MCF 10A (cell line): ENCODE measurements at regions not wholly inside any gene's neighbourhood (a gene's known extent, or its start where the extent isn't known, plus 50 kb on each side); places are given as distances from the start of the nearest gene placed in this dataset.
A peak's percentile ranks its signal among the peaks of the same experiment; 100 is the strongest.

ENCODE experiments used
- BruUV-seq: library from RNA; stranded (reverse); fragments of 400-500 nt; replicated peaks from 2 replicates; lab custom pipeline; 2021; lab: Mats Ljungman, UMichigan
- CTCF ChIA-PET: fragments of 300-600 bp; sonication (Branson Sonifier 250); formaldehyde crosslinking; extraction: SDS; loops from one replicate; lab custom pipeline; 2021; ENCODE audit warnings: antibody characterized with exemption, inconsistent platforms; lab: Yijun Ruan, JAX
- POLR2A ChIA-PET: fragments of 300-600, 350-650 bp; sonication (Branson Sonifier 250); formaldehyde crosslinking; extraction: SDS; loops from one replicate; lab custom pipeline; 2020; ENCODE audit warnings: antibody characterized with exemption, inconsistent platforms; lab: Yijun Ruan, JAX
- DNase-seq: peaks from one replicate; pipeline ENCODE4 v3.0.0-alpha.2; 2018; ENCODE audit not compliant: unreplicated experiment
- H3K27ac Mint-ChIP-seq: one replicate; pipeline ENCODE4 v1.8.0; 2022; ENCODE audit warnings: mild to moderate bottlenecking, low read depth, mixed read lengths; ENCODE audit not compliant: unreplicated experiment
- H3K27me3 Mint-ChIP-seq: one replicate; pipeline ENCODE4 v1.8.0; 2022; ENCODE audit warnings: mixed read lengths; ENCODE audit not compliant: insufficient read depth, unreplicated experiment
- H3K36me3 Mint-ChIP-seq: one replicate; pipeline ENCODE4 v1.8.0; 2022; ENCODE audit warnings: mild to moderate bottlenecking, moderate library complexity, mixed read lengths; ENCODE audit not compliant: insufficient read depth, unreplicated experiment
- H3K4me1 Mint-ChIP-seq: one replicate; pipeline ENCODE4 v1.8.0; 2022; ENCODE audit warnings: mixed read lengths; ENCODE audit not compliant: insufficient read depth, unreplicated experiment
- H3K4me3 Mint-ChIP-seq: one replicate; pipeline ENCODE4 v1.8.0; 2022; ENCODE audit warnings: mild to moderate bottlenecking, moderate library complexity, mixed read lengths; ENCODE audit not compliant: unreplicated experiment
- H3K9me3 Mint-ChIP-seq: one replicate; pipeline ENCODE4 v1.8.0; 2022; ENCODE audit warnings: mixed read lengths; ENCODE audit not compliant: unreplicated experiment
- intact Hi-C: fragments of 100-400 bp; cut with micrococcal nuclease; formaldehyde crosslinking; loops from 2 replicates; pipeline ENCODE4 v1.14.1; 2022
- TF ChIP-seq, protein P1 (sequence below): fragments of 200-600 bp; IDR thresholded peaks from one replicate; pipeline ENCODE4 v1.8.0; 2022; ENCODE audit warnings: antibody characterized with exemption, mild to moderate bottlenecking; ENCODE audit not compliant: unreplicated experiment

DNA sequence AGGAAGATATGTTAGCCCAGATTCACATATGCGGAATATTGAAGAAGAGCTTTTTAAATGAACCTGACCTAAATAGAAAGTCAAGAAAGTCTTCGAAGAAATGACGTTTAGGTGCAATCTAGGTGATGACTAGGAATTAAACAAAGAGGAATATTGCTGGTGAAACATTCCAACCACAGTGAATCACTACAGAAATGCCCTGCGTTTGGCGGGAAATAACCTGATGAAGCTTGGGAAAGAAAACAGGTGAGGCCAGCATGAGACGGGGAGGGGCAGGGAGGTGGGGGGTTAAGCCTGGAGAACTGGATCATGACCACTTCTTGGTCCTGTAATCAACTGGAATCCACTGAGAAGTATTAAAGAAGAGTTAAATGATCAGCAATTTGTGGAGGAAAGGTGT is 299.4 kb upstream of the VSTM2A start:
- intact Hi-C loops: loop anchor here (10.0 kb wide), 1 partner anchor 92 kb away; no protein-coding TSS in a partner anchor

GRCh38 chr7:54245020-54245419 is 297.2 kb upstream of the VSTM2A start:
- peaks cover 13% of the 10 kb centered on the region for H3K27me3 Mint-ChIP-seq
- H3K27ac Mint-ChIP-seq: no peak overlapping the region
- CTCF ChIA-PET: interaction anchor here (0.5 to 0.7 kb wide), 3 partner anchors 499 to 1228 kb away, joined by 3 read pairs; no protein-coding TSS in a partner anchor
- intact Hi-C loops: loop anchor here (10.0 kb wide), 1 partner anchor 90 kb away; no protein-coding TSS in a partner anchor
- H3K9me3 Mint-ChIP-seq: no peaks in the 10 kb centered on the region
- H3K4me3 Mint-ChIP-seq: no peak overlapping the region
- TF ChIP-seq, protein P1, sequence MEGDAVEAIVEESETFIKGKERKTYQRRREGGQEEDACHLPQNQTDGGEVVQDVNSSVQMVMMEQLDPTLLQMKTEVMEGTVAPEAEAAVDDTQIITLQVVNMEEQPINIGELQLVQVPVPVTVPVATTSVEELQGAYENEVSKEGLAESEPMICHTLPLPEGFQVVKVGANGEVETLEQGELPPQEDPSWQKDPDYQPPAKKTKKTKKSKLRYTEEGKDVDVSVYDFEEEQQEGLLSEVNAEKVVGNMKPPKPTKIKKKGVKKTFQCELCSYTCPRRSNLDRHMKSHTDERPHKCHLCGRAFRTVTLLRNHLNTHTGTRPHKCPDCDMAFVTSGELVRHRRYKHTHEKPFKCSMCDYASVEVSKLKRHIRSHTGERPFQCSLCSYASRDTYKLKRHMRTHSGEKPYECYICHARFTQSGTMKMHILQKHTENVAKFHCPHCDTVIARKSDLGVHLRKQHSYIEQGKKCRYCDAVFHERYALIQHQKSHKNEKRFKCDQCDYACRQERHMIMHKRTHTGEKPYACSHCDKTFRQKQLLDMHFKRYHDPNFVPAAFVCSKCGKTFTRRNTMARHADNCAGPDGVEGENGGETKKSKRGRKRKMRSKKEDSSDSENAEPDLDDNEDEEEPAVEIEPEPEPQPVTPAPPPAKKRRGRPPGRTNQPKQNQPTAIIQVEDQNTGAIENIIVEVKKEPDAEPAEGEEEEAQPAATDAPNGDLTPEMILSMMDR: no peak
- H3K4me1 Mint-ChIP-seq: no peaks in the 10 kb centered on the region
- no peaks in the 10 kb centered on the region for H3K36me3 Mint-ChIP-seq
- DNase-seq: no peak
- no TSS peak for BruUV-seq
- POLR2A ChIA-PET: interaction anchor here (0.6 kb wide), 1 partner anchor 148 kb away, joined by 3 read pairs; no protein-coding TSS in a partner anchor

More for the DNA sequence above, 299.4 kb upstream of the VSTM2A start:
- H3K27ac Mint-ChIP-seq: no peak overlapping the region
- ChIA-PET POLR2A (no interaction called here), CTCF (interaction anchor here (0.6 kb wide), 1 partner anchor 98 kb away, joined by 3 read pairs; no protein-coding TSS in a partner anchor)
- peak; percentile 4 for DNase-seq
- no peaks in the 10 kb centered on the region for H3K36me3 Mint-ChIP-seq
- peaks cover 13% of the 10 kb centered on the region for H3K27me3 Mint-ChIP-seq
- no peaks in the 10 kb centered on the region for H3K4me1 Mint-ChIP-seq
- no peak overlapping the region for H3K4me3 Mint-ChIP-seq
- BruUV-seq: no TSS peak
- H3K9me3 Mint-ChIP-seq: no peaks in the 10 kb centered on the region
- TF ChIP-seq, protein P1: no peak

DNA sequence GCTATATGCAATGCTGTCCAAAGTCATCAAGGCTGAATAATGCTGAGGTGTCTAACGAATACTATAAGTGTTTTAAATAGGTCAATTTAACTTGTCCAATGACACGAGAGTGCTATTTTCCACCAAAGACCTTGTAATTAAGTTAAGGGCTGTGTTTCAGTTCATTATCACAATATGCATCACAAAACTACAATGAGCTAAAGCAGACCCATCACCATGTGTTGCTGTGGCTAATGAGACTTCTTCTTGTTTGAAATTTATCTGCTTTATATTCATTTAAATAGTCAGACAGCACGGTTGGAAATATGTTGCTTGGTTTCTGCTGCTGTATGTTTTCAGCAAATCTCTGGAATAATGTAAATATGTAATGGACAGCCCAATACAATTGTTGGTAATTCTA is 292.5 kb upstream of the VSTM2A start:
- TF ChIP-seq, protein P1: no peak
- H3K36me3 Mint-ChIP-seq: no peaks in the 10 kb centered on the region
- BruUV-seq: no TSS peak
- no peak overlapping the region for H3K27ac Mint-ChIP-seq
- H3K4me1 Mint-ChIP-seq: no peaks in the 10 kb centered on the region
- H3K9me3 Mint-ChIP-seq: no peaks in the 10 kb centered on the region
- DNase-seq: no peak
- ChIA-PET CTCF (no interaction called here), POLR2A (no interaction called here)
- intact Hi-C loops: loop anchor here (10.0 kb wide), 1 partner anchor 85 kb away; no protein-coding TSS in a partner anchor
- peaks cover 13% of the 10 kb centered on the region for H3K27me3 Mint-ChIP-seq
- H3K4me3 Mint-ChIP-seq: no peak overlapping the region

DNA sequence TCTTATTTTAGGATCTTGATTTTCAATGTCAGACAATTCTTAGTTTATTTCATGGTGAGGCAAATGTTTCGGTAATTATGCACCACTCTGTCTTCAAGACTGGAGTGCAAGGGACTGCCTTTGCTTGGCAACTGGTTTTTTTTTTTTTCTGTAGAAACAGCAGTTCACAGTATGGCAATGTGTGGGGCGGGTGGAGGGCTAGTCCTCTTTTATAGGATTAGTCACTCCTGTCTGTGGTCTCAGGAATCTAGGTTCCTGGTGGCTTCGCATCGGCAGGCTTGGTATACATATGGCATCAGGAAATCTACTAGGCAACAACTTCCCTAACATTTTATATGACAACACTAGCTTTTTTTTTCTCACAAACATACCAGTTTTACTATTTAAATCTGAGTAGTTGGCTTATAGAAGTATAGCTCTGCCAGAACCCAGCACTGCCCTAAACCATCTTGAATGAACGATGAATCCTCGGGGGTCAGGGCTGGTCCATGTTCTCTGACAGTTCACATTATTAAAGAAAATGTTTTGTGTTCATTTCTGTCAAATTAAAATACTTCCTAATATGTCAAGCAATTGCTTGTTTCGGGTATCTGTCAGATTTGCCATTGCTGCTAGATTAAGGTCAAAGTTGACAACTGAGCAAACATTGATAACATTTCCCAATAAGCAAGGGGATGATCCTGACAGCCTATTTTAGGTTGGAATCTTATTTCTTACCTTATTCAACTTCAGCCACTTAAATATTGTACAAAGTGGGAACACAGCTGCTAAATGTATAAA is 289.7 kb upstream of the VSTM2A start:
- CTCF ChIA-PET: interaction anchor here (1.6 kb wide), 1 partner anchor 80 kb away, joined by 4 read pairs; no protein-coding TSS in a partner anchor
- Mint-ChIP-seq H3K4me1 (no peaks in the 10 kb centered on the region), H3K27ac (no peak overlapping the region), H3K4me3 (no peak overlapping the region), H3K27me3 (no peaks in the 10 kb centered on the region), H3K9me3 (no peaks in the 10 kb centered on the region), H3K36me3 (no peaks in the 10 kb centered on the region)
- intact Hi-C loops: no loop called here
- no TSS peak for BruUV-seq
- POLR2A ChIA-PET: interaction anchor here (0.6 kb wide), 1 partner anchor 409 kb away, joined by 3 read pairs; no protein-coding TSS in a partner anchor
- DNase-seq: no peak
- TF ChIP-seq, protein P1: no peak
